GM20431 (cell line): ENCODE measurements at regions not wholly inside any gene's neighbourhood (a gene's known extent, or its start where the extent isn't known, plus 50 kb on each side); places are given as distances from the start of the nearest gene placed in this dataset.

Experiments
- in situ Hi-C: fragments of 300-500 bp; cut with MseI, MboI; formaldehyde crosslinking; loops from one replicate; pipeline ENCODE4 v1.15.0; 2020; ENCODE audit warnings: low sequenced_read_pairs; ENCODE audit not compliant: unreplicated experiment

DNA sequence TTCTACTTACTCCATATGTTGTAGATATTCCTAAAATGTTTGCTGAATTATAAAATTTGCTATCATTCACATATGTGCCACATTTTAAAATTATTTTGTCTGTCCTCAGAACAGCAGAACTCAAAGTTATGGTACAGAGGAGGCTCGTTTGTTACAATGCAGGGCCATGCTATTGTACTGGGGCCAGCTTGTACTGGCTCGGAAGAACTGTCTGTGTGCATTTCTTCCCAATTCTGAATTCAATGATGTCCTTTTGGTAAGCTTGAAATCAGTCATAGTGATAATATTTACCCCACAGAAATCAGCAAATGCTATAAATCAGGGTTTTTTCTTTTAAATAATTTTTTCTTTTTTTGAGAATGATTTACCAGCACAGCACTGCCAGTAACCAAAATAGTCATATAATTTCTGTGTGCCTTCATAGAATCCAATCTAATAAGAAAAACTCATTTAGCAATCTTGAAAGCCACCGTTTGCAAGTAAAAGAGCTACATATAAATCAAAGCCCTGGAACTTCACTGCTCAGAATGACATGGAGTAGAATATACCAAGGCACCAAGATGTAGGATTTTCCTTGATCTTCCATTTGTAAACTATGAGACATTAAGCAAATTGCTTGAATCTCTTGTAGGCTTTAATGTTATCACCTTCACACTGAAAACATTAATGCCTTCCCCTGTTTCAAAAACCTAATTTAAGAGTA lies 90.7 kb upstream of the EPHA4 start:
- in situ Hi-C loops = no loop called here

DNA sequence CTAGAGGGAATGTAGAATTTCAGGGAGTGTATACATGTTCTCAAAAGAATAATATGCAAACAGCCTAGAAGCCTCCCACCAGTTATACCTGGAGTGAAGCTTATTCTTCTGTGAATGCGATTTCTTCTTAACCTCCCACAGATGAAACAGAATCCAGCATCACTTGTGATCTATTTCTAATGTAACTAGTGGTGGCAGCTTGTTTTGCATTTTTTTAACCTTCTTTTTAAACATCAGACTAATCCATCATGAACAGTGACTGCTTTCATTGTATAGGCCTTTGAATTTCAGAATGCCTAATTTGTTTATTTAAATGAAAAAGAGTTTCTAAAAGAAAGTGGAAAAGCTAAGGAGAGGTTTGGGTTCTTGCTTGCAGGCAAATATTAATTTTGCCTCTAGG lies 85.7 kb upstream of the EPHA4 start:
- in situ Hi-C loops = no loop called here

DNA sequence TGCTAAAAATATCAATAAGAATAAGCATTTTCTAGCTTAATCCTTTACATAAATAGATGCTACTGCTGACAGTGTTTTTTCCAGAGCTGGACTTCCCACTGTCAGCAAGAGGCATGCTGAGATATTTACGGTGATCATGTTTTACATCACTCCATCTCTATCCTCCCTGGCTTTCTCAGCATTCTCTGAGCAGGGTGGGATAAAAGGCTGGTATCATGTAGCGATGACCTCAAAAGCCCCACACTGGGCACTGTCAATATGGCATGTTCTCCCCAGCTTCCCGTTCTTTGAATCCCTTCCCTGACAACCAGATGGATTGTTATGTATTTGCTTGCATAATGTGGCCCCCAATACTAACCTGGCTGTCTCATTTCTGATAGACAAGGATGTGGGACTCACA lies 83.2 kb upstream of the EPHA4 start:
- in situ Hi-C loops = no loop called here

DNA sequence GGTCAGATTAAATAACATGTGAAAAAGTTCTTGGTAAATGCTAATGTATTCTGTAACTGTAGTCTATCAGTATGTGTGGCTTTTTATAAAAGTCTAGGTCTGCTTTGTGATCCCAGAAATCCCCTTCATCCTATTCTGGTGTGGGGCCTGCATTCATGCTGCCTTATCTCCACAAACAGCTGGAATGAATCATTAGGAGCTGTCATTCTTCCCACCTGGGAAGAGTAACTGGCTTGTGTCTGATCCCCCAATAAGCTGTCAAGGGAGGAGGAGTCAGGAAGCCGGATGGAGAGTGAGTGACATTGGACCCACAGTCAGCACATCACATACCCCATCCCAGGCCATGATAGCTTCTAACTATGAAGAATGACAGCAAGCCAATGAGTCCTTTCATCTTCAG lies 81.1 kb upstream of the EPHA4 start:
- in situ Hi-C loops = no loop called here

DNA sequence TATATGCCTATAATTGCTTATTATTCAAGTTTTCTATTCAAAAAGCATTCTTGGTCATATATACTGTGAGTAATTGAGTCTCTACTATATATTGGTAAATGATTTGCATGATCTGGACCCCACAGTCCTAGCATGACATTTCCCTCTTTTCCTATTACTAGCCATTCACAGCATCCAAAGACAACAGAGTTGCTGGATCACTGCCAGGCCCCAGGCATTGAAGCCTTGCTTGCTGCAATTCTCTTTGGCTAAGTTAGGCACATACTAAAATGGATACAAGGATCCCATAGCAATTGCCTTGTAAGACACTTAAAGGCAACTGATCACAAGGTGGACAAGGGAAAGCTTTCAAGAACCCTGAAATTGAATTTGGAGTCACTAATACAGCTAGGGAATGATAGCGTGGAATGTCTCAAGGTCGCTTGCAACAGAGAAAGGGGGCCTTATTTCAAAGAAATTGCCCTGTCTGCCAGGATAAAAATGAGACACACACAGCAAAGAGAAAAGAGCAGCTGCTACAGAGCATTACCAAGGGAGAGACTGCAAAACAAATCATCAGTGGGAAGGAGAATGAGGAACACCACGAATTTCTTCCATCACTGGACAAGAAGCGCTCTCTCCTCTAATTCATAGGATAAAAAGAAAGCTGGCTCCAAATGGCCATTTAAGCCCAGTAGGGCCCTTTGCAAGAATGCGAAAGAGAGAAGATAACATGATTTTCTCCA lies 77.1 kb upstream of the EPHA4 start:
- in situ Hi-C loops = no loop called here

DNA sequence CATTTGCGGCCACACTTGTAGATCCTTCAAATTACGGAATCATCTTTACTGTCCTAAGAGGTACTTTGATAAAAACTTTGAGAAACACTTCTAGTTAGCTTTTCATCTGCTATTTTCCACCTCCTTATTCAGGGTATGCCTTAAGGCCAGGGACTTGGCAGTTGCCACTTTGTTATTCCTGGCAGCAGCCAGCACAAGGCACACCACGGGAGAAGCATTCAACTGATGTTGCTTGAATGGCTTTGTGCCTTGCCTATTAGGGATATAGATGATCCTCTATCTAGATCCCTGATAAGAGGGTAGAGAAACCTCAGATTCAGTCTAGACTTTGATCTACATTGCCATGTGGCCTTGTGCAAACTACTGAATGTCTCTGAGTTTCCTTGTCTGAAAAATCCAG lies 70.3 kb upstream of the EPHA4 start:
- in situ Hi-C loops = no loop called here

DNA sequence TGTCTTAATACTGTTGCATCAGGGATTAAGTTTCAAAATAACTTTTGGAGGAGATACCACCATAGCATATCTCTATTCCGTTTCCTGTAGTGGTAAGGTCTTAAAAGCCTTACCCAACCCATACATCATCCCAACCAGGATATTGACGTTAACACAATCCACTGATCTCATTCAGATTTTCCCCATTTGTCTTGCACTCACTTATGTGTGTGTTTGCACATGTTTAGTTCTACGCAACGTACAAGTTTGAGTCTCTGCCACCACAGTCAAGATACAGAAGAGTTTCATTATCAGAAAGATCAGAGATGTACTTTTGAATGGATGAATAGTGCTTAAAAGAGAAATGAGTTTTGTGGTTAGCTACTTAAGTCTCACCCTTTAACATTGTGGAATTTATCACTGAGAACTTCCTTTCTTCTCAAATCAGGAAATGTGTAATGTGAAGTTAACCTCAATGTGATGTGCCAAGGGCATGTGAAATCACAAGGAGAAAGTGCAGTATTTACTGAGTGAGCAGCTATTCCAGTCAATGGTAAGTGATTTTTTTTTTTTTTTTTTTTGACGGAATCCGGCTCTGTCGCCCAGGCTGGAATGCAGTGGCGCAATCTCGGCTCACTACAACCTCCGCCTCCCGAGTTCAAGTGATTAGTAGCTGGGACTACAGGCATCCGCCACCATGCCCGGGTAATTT lies 69.2 kb upstream of the EPHA4 start:
- in situ Hi-C loops = no loop called here

DNA sequence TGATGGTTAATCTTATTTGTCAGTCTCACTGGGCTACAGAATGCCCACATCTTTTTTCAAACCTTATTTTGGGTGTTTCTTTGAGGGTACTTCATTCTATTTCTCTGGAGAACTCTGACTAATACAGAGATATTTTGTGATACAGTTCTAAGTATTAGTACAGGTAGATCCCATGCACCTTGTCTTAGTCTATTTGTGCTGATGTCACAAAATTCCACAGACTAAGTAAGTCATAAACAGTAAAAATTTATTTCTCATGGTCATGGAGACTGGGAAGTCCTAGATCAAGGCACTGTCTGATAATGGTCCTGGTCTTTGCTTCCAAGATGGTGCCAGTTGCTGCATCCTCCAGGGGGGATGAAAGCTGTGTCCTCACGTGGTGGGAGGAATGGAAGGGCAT lies 68.6 kb upstream of the EPHA4 start:
- in situ Hi-C loops = no loop called here

DNA sequence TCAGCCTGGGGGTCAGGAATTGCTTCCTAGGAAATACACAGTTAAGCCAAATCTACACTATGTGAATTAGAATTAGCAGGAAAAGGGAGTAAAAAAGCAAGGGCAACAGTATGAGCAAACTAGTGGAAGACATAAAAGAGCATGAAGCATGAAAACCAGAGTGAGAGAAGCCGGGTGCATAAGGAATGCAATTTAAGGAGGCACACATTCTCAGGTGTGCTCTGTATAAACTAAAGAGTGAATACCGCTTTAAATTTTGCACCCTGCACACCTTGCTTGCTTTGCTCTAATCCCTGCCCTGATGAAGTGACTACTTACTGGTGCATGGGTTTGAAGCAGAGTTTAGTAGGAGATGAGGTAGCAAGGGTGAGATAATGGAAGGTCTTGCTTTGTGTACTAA lies 65.7 kb upstream of the EPHA4 start:
- in situ Hi-C loops = no loop called here

DNA sequence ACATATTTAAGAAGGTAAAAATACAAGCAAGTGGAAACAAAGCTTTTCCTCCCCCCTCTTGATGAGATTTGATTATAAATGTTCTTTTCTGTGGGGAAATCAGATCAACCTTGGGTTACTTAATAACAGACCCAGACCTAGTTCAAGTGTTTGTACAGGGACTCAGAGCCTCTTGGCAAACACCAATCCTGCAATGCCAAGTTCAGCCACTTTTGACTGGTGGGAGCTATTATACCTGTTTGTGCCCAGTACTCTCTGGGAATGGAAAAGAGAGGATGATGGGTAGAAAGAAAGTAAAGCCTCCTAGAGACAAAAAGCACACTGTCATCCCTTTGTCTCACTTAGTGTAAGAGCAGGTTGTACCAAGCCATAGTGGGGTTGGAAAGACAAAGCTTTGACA lies 63.8 kb upstream of the EPHA4 start:
- in situ Hi-C loops = no loop called here

DNA sequence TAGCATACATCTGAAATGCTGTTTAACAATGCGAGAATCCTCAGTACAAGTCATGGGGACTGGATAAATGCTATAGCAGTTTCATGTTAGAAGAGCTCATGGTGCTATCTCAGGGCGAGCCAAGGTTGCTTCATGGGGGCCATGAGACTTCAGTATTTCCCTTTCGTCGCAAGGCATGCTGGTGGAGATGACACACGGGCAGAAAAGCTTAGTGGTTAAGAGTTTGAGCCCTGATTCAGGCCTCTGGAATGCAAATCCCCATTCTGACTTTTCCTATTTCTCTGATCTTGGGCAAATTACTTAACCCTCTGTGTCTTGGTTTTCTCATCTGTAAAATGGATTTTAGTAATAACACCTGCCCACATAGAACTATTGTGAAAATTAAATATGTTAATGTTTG lies 57.4 kb upstream of the EPHA4 start:
- in situ Hi-C loops = no loop called here

DNA sequence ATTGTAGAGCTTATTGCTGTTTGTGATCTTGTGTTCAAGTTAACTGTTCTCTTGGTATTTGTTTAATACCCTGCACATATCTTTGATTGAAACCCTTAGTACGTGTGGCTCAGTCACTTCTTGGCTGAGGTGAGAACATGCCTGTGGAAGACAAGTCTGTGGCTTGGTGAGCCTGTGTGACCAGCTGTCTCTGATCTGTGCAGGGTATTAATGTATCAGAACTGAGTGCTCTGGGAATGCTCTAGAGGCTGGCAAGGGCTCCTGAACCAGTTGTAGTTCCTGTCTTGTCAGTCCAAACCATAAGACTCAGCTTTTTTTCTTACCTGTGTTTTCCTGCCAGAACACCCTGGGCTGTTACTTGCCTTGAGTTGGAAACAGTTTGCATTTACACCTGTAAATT lies 52.4 kb upstream of the EPHA4 start:
- in situ Hi-C loops = no loop called here
